ENCODE measurements at regions not wholly inside any gene's neighbourhood (a gene's known extent, or its start where the extent isn't known, plus 50 kb on each side); places are given as distances from the start of the nearest gene placed in this dataset.

DNA sequence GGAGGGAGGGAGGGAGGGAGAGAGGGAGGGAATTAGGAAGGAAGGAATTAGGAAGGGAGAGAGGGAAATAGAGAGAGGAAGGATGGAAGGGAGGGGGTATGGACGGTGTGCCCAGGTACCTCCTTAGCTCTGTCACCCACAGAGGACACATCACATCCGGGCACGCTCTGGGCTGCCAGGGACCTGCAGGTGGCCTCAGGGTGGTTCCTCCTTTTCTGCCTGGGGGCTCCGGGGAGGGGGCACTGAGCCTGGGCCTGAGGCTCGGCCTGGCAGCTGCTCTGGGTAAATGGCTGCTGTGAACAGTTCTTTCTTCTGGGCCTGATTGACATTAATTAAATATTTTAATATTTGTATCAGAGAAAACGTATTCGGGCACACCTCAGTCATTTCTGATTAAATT is 733.5 kb downstream of the BRD1 start:
- TF ChIP-seq, protein P1, sequence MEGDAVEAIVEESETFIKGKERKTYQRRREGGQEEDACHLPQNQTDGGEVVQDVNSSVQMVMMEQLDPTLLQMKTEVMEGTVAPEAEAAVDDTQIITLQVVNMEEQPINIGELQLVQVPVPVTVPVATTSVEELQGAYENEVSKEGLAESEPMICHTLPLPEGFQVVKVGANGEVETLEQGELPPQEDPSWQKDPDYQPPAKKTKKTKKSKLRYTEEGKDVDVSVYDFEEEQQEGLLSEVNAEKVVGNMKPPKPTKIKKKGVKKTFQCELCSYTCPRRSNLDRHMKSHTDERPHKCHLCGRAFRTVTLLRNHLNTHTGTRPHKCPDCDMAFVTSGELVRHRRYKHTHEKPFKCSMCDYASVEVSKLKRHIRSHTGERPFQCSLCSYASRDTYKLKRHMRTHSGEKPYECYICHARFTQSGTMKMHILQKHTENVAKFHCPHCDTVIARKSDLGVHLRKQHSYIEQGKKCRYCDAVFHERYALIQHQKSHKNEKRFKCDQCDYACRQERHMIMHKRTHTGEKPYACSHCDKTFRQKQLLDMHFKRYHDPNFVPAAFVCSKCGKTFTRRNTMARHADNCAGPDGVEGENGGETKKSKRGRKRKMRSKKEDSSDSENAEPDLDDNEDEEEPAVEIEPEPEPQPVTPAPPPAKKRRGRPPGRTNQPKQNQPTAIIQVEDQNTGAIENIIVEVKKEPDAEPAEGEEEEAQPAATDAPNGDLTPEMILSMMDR (IDR thresholded peaks at IDR 0.05), result no peak
- no peak for TF ChIP-seq ZFX (IDR thresholded peaks at IDR 0.05; ENCODE audit: borderline replicate concordance)
